ENCODE measurements at regions not wholly inside any gene's neighbourhood (a gene's known extent, or its start where the extent isn't known, plus 50 kb on each side); places are given as distances from the start of the nearest gene placed in this dataset.

DNA sequence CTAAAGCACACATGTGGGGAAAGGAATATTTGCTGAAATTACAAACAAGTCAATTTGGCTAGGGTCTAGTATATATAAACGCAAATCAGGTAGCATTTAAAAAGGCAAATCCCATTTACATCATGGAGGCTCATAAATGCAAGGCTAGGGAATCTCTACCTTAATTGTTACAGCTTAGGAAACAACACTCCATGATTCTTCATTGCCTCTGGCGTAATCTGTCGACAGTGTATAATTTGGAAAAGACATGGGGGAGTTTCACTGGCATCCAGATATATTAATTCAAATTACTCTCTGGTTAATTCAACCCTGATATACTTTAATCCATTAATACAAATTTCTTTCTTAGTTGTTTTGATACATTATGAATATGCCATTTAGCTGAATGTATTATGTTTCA lies 1630.2 kb upstream of the FLRT2 start:
- 82% methylated on average over 3 of the region's 3 CpGs for WGBS (ENCODE audit: low lambda C conversion rate, missing lambda C conversion rate)
- H3K79me2 ChIP-seq: no peaks in the 10 kb centered on the region

DNA sequence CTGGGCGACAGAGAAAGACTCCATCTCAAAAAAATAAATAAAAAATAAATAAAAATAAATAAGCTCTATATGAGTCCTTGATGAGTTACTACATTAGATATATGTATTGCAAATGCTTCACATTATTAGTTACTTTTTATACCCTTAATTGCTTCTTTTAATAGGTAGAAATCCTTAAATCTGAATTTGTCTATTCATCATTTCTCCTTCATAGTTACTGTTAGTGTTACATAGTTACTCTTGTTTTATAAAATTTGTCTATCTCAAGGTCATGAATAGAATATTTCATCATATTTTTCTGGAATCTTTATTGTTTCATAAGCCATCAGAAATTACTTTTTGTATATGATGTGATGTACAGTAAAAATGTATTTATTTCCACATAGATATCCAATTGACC lies 1624.8 kb upstream of the FLRT2 start:
- H2AFZ ChIP-seq: no peak overlapping the region
- no peaks in the 10 kb centered on the region for H3K36me3 ChIP-seq (replicated peaks; ENCODE audit: insufficient read depth, low read depth)
- no peaks in the 10 kb centered on the region for H4K20me1 ChIP-seq (ENCODE audit: insufficient read depth, poor library complexity, severe bottlenecking)
- 85% methylated on average over 1 of the region's 1 CpG for WGBS (ENCODE audit: low lambda C conversion rate, missing lambda C conversion rate)
- no peak overlapping the region for H3K27ac ChIP-seq
- H3K9me2 ChIP-seq (replicated peaks; ENCODE audit: insufficient read depth): no peaks in the 10 kb centered on the region
- TF ChIP-seq EZH2 (IDR thresholded peaks at IDR 0.05; ENCODE audit: borderline replicate concordance) (no peak), EZH2phosphoT487 (IDR thresholded peaks at IDR 0.05; ENCODE audit: low read depth, severe bottlenecking, unreplicated experiment) (no peak)
- TF ChIP-seq, protein P1, sequence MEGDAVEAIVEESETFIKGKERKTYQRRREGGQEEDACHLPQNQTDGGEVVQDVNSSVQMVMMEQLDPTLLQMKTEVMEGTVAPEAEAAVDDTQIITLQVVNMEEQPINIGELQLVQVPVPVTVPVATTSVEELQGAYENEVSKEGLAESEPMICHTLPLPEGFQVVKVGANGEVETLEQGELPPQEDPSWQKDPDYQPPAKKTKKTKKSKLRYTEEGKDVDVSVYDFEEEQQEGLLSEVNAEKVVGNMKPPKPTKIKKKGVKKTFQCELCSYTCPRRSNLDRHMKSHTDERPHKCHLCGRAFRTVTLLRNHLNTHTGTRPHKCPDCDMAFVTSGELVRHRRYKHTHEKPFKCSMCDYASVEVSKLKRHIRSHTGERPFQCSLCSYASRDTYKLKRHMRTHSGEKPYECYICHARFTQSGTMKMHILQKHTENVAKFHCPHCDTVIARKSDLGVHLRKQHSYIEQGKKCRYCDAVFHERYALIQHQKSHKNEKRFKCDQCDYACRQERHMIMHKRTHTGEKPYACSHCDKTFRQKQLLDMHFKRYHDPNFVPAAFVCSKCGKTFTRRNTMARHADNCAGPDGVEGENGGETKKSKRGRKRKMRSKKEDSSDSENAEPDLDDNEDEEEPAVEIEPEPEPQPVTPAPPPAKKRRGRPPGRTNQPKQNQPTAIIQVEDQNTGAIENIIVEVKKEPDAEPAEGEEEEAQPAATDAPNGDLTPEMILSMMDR (IDR thresholded peaks at IDR 0.05; ENCODE audit: poor library complexity): no peak
- no peaks in the 10 kb centered on the region for H3K9me3 ChIP-seq (ENCODE audit: low read depth)
- H3K4me3 ChIP-seq: no peak overlapping the region
- no peaks in the 10 kb centered on the region for H3K79me2 ChIP-seq
- H3K4me2 ChIP-seq: no peak overlapping the region
- no peaks in the 10 kb centered on the region for H3K4me1 ChIP-seq (ENCODE audit: insufficient read depth)
- no peak for DNase-seq (ENCODE audit: low spot score)
- no peaks in the 10 kb centered on the region for H3K27me3 ChIP-seq

More for the DNA sequence above, 1630.2 kb upstream of the FLRT2 start:
- no peak overlapping the region for H3K27ac ChIP-seq
- no peaks in the 10 kb centered on the region for H3K9me3 ChIP-seq (ENCODE audit: low read depth)
- no peaks in the 10 kb centered on the region for H3K36me3 ChIP-seq (replicated peaks; ENCODE audit: insufficient read depth, low read depth)
- H3K9me2 ChIP-seq (replicated peaks; ENCODE audit: insufficient read depth): no peaks in the 10 kb centered on the region
- no peak overlapping the region for H2AFZ ChIP-seq
- no peak for TF ChIP-seq EZH2phosphoT487 (IDR thresholded peaks at IDR 0.05; ENCODE audit: low read depth, severe bottlenecking, unreplicated experiment)
- TF ChIP-seq, protein P1 (IDR thresholded peaks at IDR 0.05; ENCODE audit: poor library complexity): no peak
- TF ChIP-seq EZH2 (IDR thresholded peaks at IDR 0.05; ENCODE audit: borderline replicate concordance): no peak
- no peak overlapping the region for H3K4me3 ChIP-seq
- no peak for DNase-seq (ENCODE audit: low spot score)
- H3K27me3 ChIP-seq: no peaks in the 10 kb centered on the region
- H3K4me1 ChIP-seq (ENCODE audit: insufficient read depth): no peaks in the 10 kb centered on the region
- H4K20me1 ChIP-seq (ENCODE audit: insufficient read depth, poor library complexity, severe bottlenecking): no peaks in the 10 kb centered on the region
- no peak overlapping the region for H3K4me2 ChIP-seq

DNA sequence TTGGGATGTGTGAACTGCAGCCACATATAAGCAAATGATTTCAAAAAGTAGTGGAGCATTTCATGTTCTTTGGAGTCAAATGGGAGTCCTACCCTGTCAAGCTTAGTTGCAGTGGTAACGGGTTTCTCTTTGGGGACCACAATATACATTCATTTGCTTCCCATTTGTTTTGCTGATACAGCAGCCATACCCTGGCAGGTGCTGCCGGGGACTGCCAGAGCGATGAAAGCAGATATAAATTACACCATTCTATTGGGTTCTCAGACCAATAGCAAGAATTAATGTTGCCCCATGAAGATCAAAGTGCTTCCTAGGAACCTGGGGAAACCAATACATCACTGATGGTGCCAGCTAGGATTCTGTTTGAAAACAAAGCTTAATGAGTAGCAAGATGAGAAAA lies 1621.5 kb upstream of the FLRT2 start:
- H3K79me2 ChIP-seq: no peaks in the 10 kb centered on the region
- H3K4me2 ChIP-seq: no peak overlapping the region
- H3K27me3 ChIP-seq: no peaks in the 10 kb centered on the region
- H3K9me2 ChIP-seq (replicated peaks; ENCODE audit: insufficient read depth): no peaks in the 10 kb centered on the region
- DNase-seq (ENCODE audit: low spot score): no peak
- no peak for TF ChIP-seq EZH2 (IDR thresholded peaks at IDR 0.05; ENCODE audit: borderline replicate concordance)
- TF ChIP-seq, protein P1 (IDR thresholded peaks at IDR 0.05; ENCODE audit: poor library complexity): no peak
- no peak overlapping the region for H2AFZ ChIP-seq
- WGBS (ENCODE audit: low lambda C conversion rate, missing lambda C conversion rate): 90% methylated on average over 3 of the region's 3 CpGs
- no peak overlapping the region for H3K4me3 ChIP-seq
- no peak overlapping the region for H3K27ac ChIP-seq
- H3K36me3 ChIP-seq (replicated peaks; ENCODE audit: insufficient read depth, low read depth): no peaks in the 10 kb centered on the region
- no peaks in the 10 kb centered on the region for H3K4me1 ChIP-seq (ENCODE audit: insufficient read depth)
- H3K9me3 ChIP-seq (ENCODE audit: low read depth): no peaks in the 10 kb centered on the region
- no peaks in the 10 kb centered on the region for H4K20me1 ChIP-seq (ENCODE audit: insufficient read depth, poor library complexity, severe bottlenecking)

DNA sequence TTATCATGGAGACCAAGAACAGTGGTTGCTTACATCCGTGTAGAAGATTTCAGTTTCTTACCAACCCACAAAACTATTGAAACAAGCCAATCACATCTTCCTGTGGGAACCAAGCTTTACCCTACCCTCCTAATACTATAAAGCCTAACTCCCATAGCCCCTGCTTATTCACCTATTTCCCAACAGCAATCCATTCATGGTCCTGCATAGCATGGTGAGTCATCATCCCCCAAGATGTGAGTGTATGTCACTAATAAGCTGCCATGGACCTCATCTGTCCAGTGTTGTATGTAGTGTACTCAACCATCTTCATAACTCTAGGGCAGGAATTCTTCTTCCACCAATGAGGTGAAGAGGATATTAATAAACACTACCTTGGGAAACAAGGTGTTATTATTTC lies 1620.4 kb upstream of the FLRT2 start:
- H3K9me3 ChIP-seq (ENCODE audit: low read depth): no peaks in the 10 kb centered on the region
- H3K4me2 ChIP-seq: no peak overlapping the region
- H4K20me1 ChIP-seq (ENCODE audit: insufficient read depth, poor library complexity, severe bottlenecking): no peaks in the 10 kb centered on the region
- H2AFZ ChIP-seq: no peak overlapping the region
- H3K9me2 ChIP-seq (replicated peaks; ENCODE audit: insufficient read depth): no peaks in the 10 kb centered on the region
- no peaks in the 10 kb centered on the region for H3K79me2 ChIP-seq
- no peak overlapping the region for H3K27ac ChIP-seq
- H3K36me3 ChIP-seq (replicated peaks; ENCODE audit: insufficient read depth, low read depth): no peaks in the 10 kb centered on the region
- 95% methylated on average over 1 of the region's 1 CpG for WGBS (ENCODE audit: low lambda C conversion rate, missing lambda C conversion rate)
- no peak for TF ChIP-seq EZH2phosphoT487 (IDR thresholded peaks at IDR 0.05; ENCODE audit: low read depth, severe bottlenecking, unreplicated experiment)
- TF ChIP-seq EZH2 (IDR thresholded peaks at IDR 0.05; ENCODE audit: borderline replicate concordance): no peak
- TF ChIP-seq, protein P1 (IDR thresholded peaks at IDR 0.05; ENCODE audit: poor library complexity): no peak
- H3K4me1 ChIP-seq (ENCODE audit: insufficient read depth): no peaks in the 10 kb centered on the region
- H3K4me3 ChIP-seq: no peak overlapping the region
- DNase-seq (ENCODE audit: low spot score): no peak
- H3K27me3 ChIP-seq: no peaks in the 10 kb centered on the region
